Testis (tissue), 2 donors: ENCODE measurements at regions not wholly inside any gene's neighbourhood (a gene's known extent, or its start where the extent isn't known, plus 50 kb on each side); places are given as distances from the start of the nearest gene placed in this dataset.

ENCODE experiments used
- DNase-seq: peaks from one replicate; pipeline ENCODE4 v3.0.0-alpha.2; 2019
- H3K27ac ChIP-seq, 2 donors: fragments of 200-600 bp; sonication (generic); one replicate each; pipeline ENCODE4 v1.5.1; 2019
- H3K27me3 ChIP-seq: fragments of 200-600 bp; sonication (generic); one replicate; pipeline ENCODE4 v1.5.1; 2019
- H3K36me3 ChIP-seq: fragments of 200-600 bp; sonication (generic); one replicate; pipeline ENCODE4 v1.5.1; 2017; ENCODE audit warnings: low read depth; ENCODE audit errors: missing control alignments
- H3K4me1 ChIP-seq: fragments of 200-600 bp; sonication (generic); one replicate; pipeline ENCODE4 v1.5.1; 2019
- H3K4me3 ChIP-seq, 2 donors: fragments of 200-600 bp; sonication (generic); one replicate each; pipeline ENCODE4 v1.5.1; 2017 to 2019
- H3K9me3 ChIP-seq: fragments of 200-600 bp; sonication (generic); one replicate; pipeline ENCODE4 v1.5.1; 2017
- CTCF ChIP-seq, 3 experiments: fragments of 450-650 bp in 2 of 3; fragments of 200-600 bp in 1 of 3; sonication (generic) in 1 of 3; IDR thresholded peaks; one replicate each; pipeline ENCODE4 v1.5.1; 2016 to 2019; ENCODE audit warnings: antibody characterized with exemption in 3 of 3, mild to moderate bottlenecking in 2 of 3, moderate library complexity in 1 of 3
- POLR2A ChIP-seq: fragments of 450-650 bp; IDR thresholded peaks from one replicate; pipeline ENCODE4 v1.6.1; 2017; ENCODE audit warnings: antibody characterized with exemption, mild to moderate bottlenecking, moderate library complexity
- WGBS, 2 donors: methylation state at CpG; one replicate each; pipeline ENCODE4 v1.1.5; 2018; 5-methylcytosine and 5-hydroxymethylcytosine counted together
- intact Hi-C: fragments of 100-400 bp; cut with DNase I; formaldehyde crosslinking; loops from one replicate; pipeline ENCODE4 v1.15.1; 2023; ENCODE audit warnings: low total_unique reads

GRCh38 chr10:129005080-129005479 is 462.0 kb upstream of the MGMT start:
- no peaks in the 10 kb centered on the region for H3K27me3 ChIP-seq
- no peaks in the 10 kb centered on the region for H3K4me1 ChIP-seq
- H3K36me3 ChIP-seq = no peaks in the 10 kb centered on the region
- 70 to 76% methylated on average over 8 of the region's 8 CpGs for WGBS, 2 donors
- no peak for DNase-seq
- intact Hi-C loops = no loop called here
- no peak overlapping the region for H3K4me3 ChIP-seq
- no peaks in the 10 kb centered on the region for H3K9me3 ChIP-seq
- TF ChIP-seq CTCF (IDR thresholded peaks at IDR 0.05) (no peak), POLR2A (no peak)
- no peak overlapping the region for H3K27ac ChIP-seq

- no peak for TF ChIP-seq POLR2A
- TF ChIP-seq CTCF (IDR thresholded peaks at IDR 0.05) = no peak
- Histone ChIP-seq H3K9me3 (no peaks in the 10 kb centered on the region), H3K27ac (no peak overlapping the region), H3K27me3 (no peaks in the 10 kb centered on the region), H3K4me3 (no peak overlapping the region), H3K4me1 (no peaks in the 10 kb centered on the region), H3K36me3 (no peaks in the 10 kb centered on the region)
- intact Hi-C loops = no loop called here
- WGBS, 2 donors = 81 to 84% methylated on average over 3 of the region's 3 CpGs
- DNase-seq = no peak
Measured at GRCh38 chr10:129005804-129006203, 461.2 kb upstream of the MGMT start.

GRCh38 chr10:129018511-129018910 is 448.5 kb upstream of the MGMT start:
- WGBS, 2 donors = 94 to 98% methylated on average over 6 of the region's 6 CpGs
- TF ChIP-seq CTCF (IDR thresholded peaks at IDR 0.05) (no peak), POLR2A (no peak)
- H3K27me3 ChIP-seq = no peaks in the 10 kb centered on the region
- no peaks in the 10 kb centered on the region for H3K9me3 ChIP-seq
- DNase-seq = no peak
- H3K4me3 ChIP-seq = no peak overlapping the region
- intact Hi-C loops = no loop called here
- no peaks in the 10 kb centered on the region for H3K36me3 ChIP-seq
- H3K4me1 ChIP-seq = no peaks in the 10 kb centered on the region
- no peak overlapping the region for H3K27ac ChIP-seq

- no peaks in the 10 kb centered on the region for H3K27me3 ChIP-seq
- no peaks in the 10 kb centered on the region for H3K9me3 ChIP-seq
- H3K27ac ChIP-seq = no peak overlapping the region
- H3K36me3 ChIP-seq = no peaks in the 10 kb centered on the region
- intact Hi-C loops = no loop called here
- H3K4me1 ChIP-seq = no peaks in the 10 kb centered on the region
- no peak for TF ChIP-seq CTCF (IDR thresholded peaks at IDR 0.05)
- H3K4me3 ChIP-seq = no peak overlapping the region
- no peak for DNase-seq
- WGBS, 2 donors = 58 to 70% methylated on average over 8 of the region's 8 CpGs
Measured at GRCh38 chr10:129020651-129021330, 446.2 kb upstream of the MGMT start.

GRCh38 chr10:129021594-129022304 is 445.3 kb upstream of the MGMT start:
- intact Hi-C loops = no loop called here
- TF ChIP-seq POLR2A (no peak), CTCF (IDR thresholded peaks at IDR 0.05) (no peak)
- H3K4me1 ChIP-seq = no peaks in the 10 kb centered on the region
- WGBS, 2 donors = 50 to 51% methylated on average over 17 to 18 of the region's 18 CpGs
- H3K4me3 ChIP-seq = no peak overlapping the region
- no peaks in the 10 kb centered on the region for H3K9me3 ChIP-seq
- no peaks in the 10 kb centered on the region for H3K27me3 ChIP-seq
- no peaks in the 10 kb centered on the region for H3K36me3 ChIP-seq
- no peak overlapping the region for H3K27ac ChIP-seq
- no peak for DNase-seq
